ENCODE measurements at regions not wholly inside any gene's neighbourhood (a gene's known extent, or its start where the extent isn't known, plus 50 kb on each side); places are given as distances from the start of the nearest gene placed in this dataset.

GRCh38 chr2:81589406-81589805 lies 1284.9 kb upstream of the LRRTM1 start:
- no peak for ATAC-seq (ENCODE audit: poor library complexity)
- Mint-ChIP-seq H3K4me3 (no peak overlapping the region), H3K27ac (no peak overlapping the region), H3K4me1 (ENCODE audit: low read depth) (no peaks in the 10 kb centered on the region), H3K36me3 (ENCODE audit: low read depth) (no peaks in the 10 kb centered on the region), H3K9me3 (peaks cover 4% of the 10 kb centered on the region), H3K27me3 (no peaks in the 10 kb centered on the region)
- no peak for TF ChIP-seq CTCF (IDR thresholded peaks at IDR 0.05)
- peaks cover 0 to 11% of the 10 kb centered on the region in 2 experiments for H3K9me3 ChIP-seq (ENCODE audit: control insufficient read depth in 1 of 2, insufficient read depth in 1 of 2, low read length in 2 of 2)
- CTCF ChIA-PET = no interaction called here
- H3K4me1 ChIP-seq (ENCODE audit: insufficient read depth, low read length) = no peaks in the 10 kb centered on the region
- no peaks in the 10 kb centered on the region for H3K36me3 ChIP-seq (ENCODE audit: insufficient read depth, low read length)
- intact Hi-C loops (cut with DNase I, micrococcal nuclease) = no loop called here
- no peak overlapping the region for H3K4me3 ChIP-seq (ENCODE audit: low read length)
- no peak overlapping the region for H3K27ac ChIP-seq (ENCODE audit: low read depth in 1 of 2, low read length in 2 of 2)
- POLR2A ChIA-PET = no interaction called here
- H3K27me3 ChIP-seq (ENCODE audit: control insufficient read depth in 1 of 2, insufficient read depth in 2 of 2, low read length in 2 of 2) = no peaks in the 10 kb centered on the region
- DNase-seq = no peak

- Mint-ChIP-seq H3K27ac (no peak overlapping the region), H3K4me3 (no peak overlapping the region), H3K4me1 (ENCODE audit: low read depth) (no peaks in the 10 kb centered on the region), H3K36me3 (ENCODE audit: low read depth) (no peaks in the 10 kb centered on the region), H3K9me3 (peaks cover 13% of the 10 kb centered on the region), H3K27me3 (no peaks in the 10 kb centered on the region)
- H3K4me3 ChIP-seq (ENCODE audit: low read length) = no peak overlapping the region
- TF ChIP-seq CTCF (IDR thresholded peaks at IDR 0.05) = no peak
- ChIA-PET CTCF (no interaction called here), POLR2A (no interaction called here)
- intact Hi-C loops (cut with DNase I, micrococcal nuclease) = no loop called here
- no peak for DNase-seq
- no peak overlapping the region for H3K27ac ChIP-seq (ENCODE audit: low read depth in 1 of 2, low read length in 2 of 2)
- H3K36me3 ChIP-seq (ENCODE audit: insufficient read depth, low read length) = no peaks in the 10 kb centered on the region
- no peaks in the 10 kb centered on the region for H3K27me3 ChIP-seq (ENCODE audit: control insufficient read depth in 1 of 2, insufficient read depth in 2 of 2, low read length in 2 of 2)
- H3K4me1 ChIP-seq (ENCODE audit: insufficient read depth, low read length) = no peaks in the 10 kb centered on the region
- H3K9me3 ChIP-seq (ENCODE audit: control insufficient read depth in 1 of 2, insufficient read depth in 1 of 2, low read length in 2 of 2) = peaks cover 0 to 16% of the 10 kb centered on the region in 2 experiments
- no peak for ATAC-seq (ENCODE audit: poor library complexity)
Observed at GRCh38 chr2:81583311-81584108, 1279.0 kb upstream of the LRRTM1 start.

GRCh38 chr2:81576713-81577112 lies 1272.2 kb upstream of the LRRTM1 start:
- H3K4me1 Mint-ChIP-seq (ENCODE audit: low read depth) = no peaks in the 10 kb centered on the region
- no peaks in the 10 kb centered on the region for H3K27me3 Mint-ChIP-seq
- DNase-seq (no peak), ATAC-seq (ENCODE audit: poor library complexity) (no peak)
- Histone ChIP-seq H3K27ac (ENCODE audit: low read depth in 1 of 2, low read length in 2 of 2) (no peak overlapping the region), H3K36me3 (ENCODE audit: insufficient read depth, low read length) (no peaks in the 10 kb centered on the region), H3K9me3 (ENCODE audit: control insufficient read depth in 1 of 2, insufficient read depth in 1 of 2, low read length in 2 of 2) (no peaks in the 10 kb centered on the region), H3K27me3 (ENCODE audit: control insufficient read depth in 1 of 2, insufficient read depth in 2 of 2, low read length in 2 of 2) (no peaks in the 10 kb centered on the region), H3K4me3 (ENCODE audit: low read length) (no peak overlapping the region), H3K4me1 (ENCODE audit: insufficient read depth, low read length) (no peaks in the 10 kb centered on the region)
- H3K27ac Mint-ChIP-seq = no peak overlapping the region
- H3K9me3 Mint-ChIP-seq = peaks cover 13% of the 10 kb centered on the region
- ChIA-PET POLR2A (no interaction called here), CTCF (no interaction called here)
- no peaks in the 10 kb centered on the region for H3K36me3 Mint-ChIP-seq (ENCODE audit: low read depth)
- intact Hi-C loops (cut with DNase I, micrococcal nuclease) = no loop called here
- no peak overlapping the region for H3K4me3 Mint-ChIP-seq
- TF ChIP-seq CTCF (IDR thresholded peaks at IDR 0.05) = no peak
